ENCODE measurements at regions not wholly inside any gene's neighbourhood (a gene's known extent, or its start where the extent isn't known, plus 50 kb on each side); places are given as distances from the start of the nearest gene placed in this dataset.

DNA sequence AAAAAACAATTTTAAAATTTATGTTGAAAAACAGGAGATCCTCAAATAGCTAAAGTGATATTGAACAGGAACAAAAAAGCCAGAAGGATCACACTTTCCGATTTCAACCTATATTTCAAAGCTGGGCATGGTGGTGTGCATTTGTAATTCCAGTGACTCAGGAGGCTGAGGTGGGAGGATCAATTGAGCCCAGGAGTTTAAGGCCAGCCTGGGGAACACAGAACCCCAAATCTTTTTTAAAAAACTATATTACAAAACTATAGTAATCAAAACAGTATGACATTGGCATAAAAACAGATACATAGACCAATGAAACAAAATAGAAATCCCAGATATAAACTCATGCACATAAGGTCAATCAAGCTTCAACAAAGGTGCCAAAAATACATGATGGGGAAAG lies 68.4 kb downstream of the MEX3B start:
- TF ChIP-seq CTCF (IDR thresholded peaks at IDR 0.05): no peak
- TF ChIP-seq POLR2AphosphoS5 (IDR thresholded peaks at IDR 0.05; ENCODE audit: low read depth, low read length): no peak
